Endothelial cell of umbilical vein (primary cell): ENCODE measurements at regions not wholly inside any gene's neighbourhood (a gene's known extent, or its start where the extent isn't known, plus 50 kb on each side); places are given as distances from the start of the nearest gene placed in this dataset.

Source experiments
- BruUV-seq: library from RNA; stranded (reverse); fragments of 400-500 nt; replicated peaks from 2 replicates; lab custom pipeline; 2021; lab: Mats Ljungman, UMichigan
- CTCF ChIA-PET: fragments of 300-600, 350-600 bp; sonication (Branson Sonifier 250); formaldehyde crosslinking; loops from one replicate; lab custom pipeline; 2021; ENCODE audit warnings: antibody characterized with exemption, inconsistent platforms; lab: Charles Lee
- POLR2A ChIA-PET: fragments of 300-600, 350-600 bp; sonication (Branson Sonifier 250); formaldehyde crosslinking; loops from one replicate; lab custom pipeline; 2021; ENCODE audit warnings: antibody characterized with exemption, inconsistent platforms; lab: Charles Lee
- DNase-seq: peaks from one replicate; pipeline ENCODE4 v3.0.0-alpha.2; 2011; ENCODE audit warnings: low read depth, low spot score
- FAIRE-seq: peaks from 2 replicates; lab custom pipeline; 2011; peaks lifted over from hg19 to GRCh38; lab: Jason Lieb, UNC
- H2AFZ ChIP-seq: 2 replicates; pipeline ENCODE4 v1.6.0; 2012; ENCODE audit warnings: low read depth, low read length, control low read depth, inconsistent platforms
- H3K27ac ChIP-seq: 2 replicates; pipeline ENCODE4 v1.5.1; 2011; ENCODE audit warnings: low read depth, mild to moderate bottlenecking, control low read depth, low read length, moderate library complexity; ENCODE audit not compliant: insufficient read depth
- H3K27me3 ChIP-seq, 2 experiments: 2 replicates each; pipeline versions ENCODE4 v1.6.0 to v1.6.1; 2011; ENCODE audit warnings: low read length in 2 of 2, mixed read lengths in 1 of 2; ENCODE audit not compliant: control insufficient read depth in 2 of 2, insufficient read depth in 2 of 2
- H3K36me3 ChIP-seq, 2 experiments: 2 replicates in 1 of 2; 3 replicates in 1 of 2; pipeline ENCODE4 v1.5.1; 2011; ENCODE audit warnings: low read length in 2 of 2, mild to moderate bottlenecking in 1 of 2, moderate library complexity in 1 of 2; ENCODE audit not compliant: control insufficient read depth in 2 of 2, insufficient read depth in 2 of 2; ENCODE audit errors: extremely low read depth in 1 of 2
- H3K4me1 ChIP-seq: 3 replicates; pipeline ENCODE4 v1.5.1; 2011; ENCODE audit warnings: mild to moderate bottlenecking, low read length; ENCODE audit not compliant: control insufficient read depth, insufficient read depth; ENCODE audit errors: extremely low read depth
- H3K4me2 ChIP-seq: 2 replicates; pipeline ENCODE4 v1.6.1; 2011; ENCODE audit warnings: low read length, control low read depth, mixed read lengths; ENCODE audit not compliant: insufficient read depth
- H3K4me3 ChIP-seq, 3 experiments: fragments of 200-600 bp in 1 of 3; sonication (generic), shearing (Covaris generic) in 1 of 3; replicated peaks in 1 of 3; 2 replicates each; pipeline ENCODE4 v1.5.1; 2011 to 2016; ENCODE audit warnings: control low read depth in 3 of 3, low read length in 3 of 3, mild to moderate bottlenecking in 2 of 3, inconsistent platforms in 1 of 3, low read depth in 1 of 3, moderate library complexity in 1 of 3; ENCODE audit not compliant: insufficient read depth in 1 of 3
- H3K79me2 ChIP-seq: 2 replicates; pipeline ENCODE4 v1.6.0; 2012; ENCODE audit warnings: low read length, inconsistent platforms; ENCODE audit not compliant: control insufficient read depth, insufficient read depth
- H3K9ac ChIP-seq: replicated peaks from 2 replicates; pipeline ENCODE3; 2011; ENCODE audit warnings: low read length, control low read depth; ENCODE audit not compliant: insufficient read depth; ENCODE audit errors: extremely low read depth
- H3K9me1 ChIP-seq: replicated peaks from 3 replicates; pipeline ENCODE4 v1.6.0; 2011; ENCODE audit warnings: mild to moderate bottlenecking, low read length; ENCODE audit not compliant: control insufficient read depth, insufficient read depth; ENCODE audit errors: extremely low read depth
- H3K9me3 ChIP-seq: replicated peaks from 2 replicates; pipeline ENCODE4 v1.5.1; 2012; ENCODE audit warnings: low read length, inconsistent platforms; ENCODE audit not compliant: control insufficient read depth, insufficient read depth
- H4K20me1 ChIP-seq: replicated peaks from 2 replicates; pipeline ENCODE3; 2011; ENCODE audit warnings: mild to moderate bottlenecking, low read length; ENCODE audit not compliant: control insufficient read depth, insufficient read depth; ENCODE audit errors: extremely low read depth
- EZH2 ChIP-seq: IDR thresholded peaks from 2 replicates; pipeline ENCODE4 v1.6.1; 2012; ENCODE audit warnings: borderline replicate concordance, low read depth, mild to moderate bottlenecking, moderate library complexity, low read length, inconsistent platforms; ENCODE audit not compliant: severe bottlenecking
- FOS ChIP-seq: IDR thresholded peaks from 2 replicates; pipeline ENCODE4 v1.6.1; 2011; ENCODE audit warnings: mild to moderate bottlenecking, low read length, moderate library complexity, borderline replicate concordance; ENCODE audit not compliant: insufficient read depth
- GATA2 ChIP-seq: IDR thresholded peaks from 2 replicates; pipeline ENCODE4 v1.7.0; 2011; ENCODE audit warnings: low read depth, mild to moderate bottlenecking, moderate library complexity, mixed read lengths, low read length; ENCODE audit not compliant: insufficient read length, insufficient read depth
- JUN ChIP-seq: IDR thresholded peaks from 2 replicates; pipeline ENCODE4 v1.6.1; 2011; ENCODE audit warnings: borderline replicate concordance, low read depth; ENCODE audit not compliant: insufficient read length, insufficient read depth
- MYC ChIP-seq: IDR thresholded peaks from one replicate; pipeline ENCODE4 v1.6.1; 2011; ENCODE audit warnings: mild to moderate bottlenecking, low read depth, low read length
- POLR2A ChIP-seq: IDR thresholded peaks from 2 replicates; pipeline ENCODE4 v1.6.1; 2012; ENCODE audit warnings: low read depth, mild to moderate bottlenecking, control low read depth, low read length
- POLR2AphosphoS5 ChIP-seq: IDR thresholded peaks from 2 replicates; pipeline ENCODE4 v1.6.1; 2012; ENCODE audit warnings: low read depth, mild to moderate bottlenecking, control low read depth, low read length, moderate library complexity; ENCODE audit not compliant: insufficient read depth
- dilution Hi-C: fragments of 300-500 bp; cut with MboI; formaldehyde crosslinking; loops from one replicate; pipeline ENCODE4 v1.15.0; 2019; ENCODE audit warnings: low sequenced_read_pairs; ENCODE audit not compliant: extremely low pct_ligation_motif_present
- intact Hi-C: fragments of 100-400 bp; cut with micrococcal nuclease; formaldehyde crosslinking; loops from one replicate; pipeline ENCODE4 v1.10.0; 2022
- TF ChIP-seq, protein P1 (sequence below): IDR thresholded peaks from 2 replicates; pipeline ENCODE4 v1.6.1; 2011; ENCODE audit not compliant: insufficient read depth, insufficient read length
- TF ChIP-seq, protein P2 (sequence below), 2 donors: IDR thresholded peaks; 1 replicate in 1 of 2; 2 replicates in 1 of 2; pipeline ENCODE4 v1.5.1; 2011; ENCODE audit warnings: low read length in 2 of 2, mild to moderate bottlenecking in 2 of 2, moderate library complexity in 2 of 2, control low read depth in 1 of 2, inconsistent platforms in 1 of 2, low read depth in 1 of 2; ENCODE audit not compliant: insufficient read depth in 1 of 2; ENCODE audit errors: extremely low read depth in 1 of 2

DNA sequence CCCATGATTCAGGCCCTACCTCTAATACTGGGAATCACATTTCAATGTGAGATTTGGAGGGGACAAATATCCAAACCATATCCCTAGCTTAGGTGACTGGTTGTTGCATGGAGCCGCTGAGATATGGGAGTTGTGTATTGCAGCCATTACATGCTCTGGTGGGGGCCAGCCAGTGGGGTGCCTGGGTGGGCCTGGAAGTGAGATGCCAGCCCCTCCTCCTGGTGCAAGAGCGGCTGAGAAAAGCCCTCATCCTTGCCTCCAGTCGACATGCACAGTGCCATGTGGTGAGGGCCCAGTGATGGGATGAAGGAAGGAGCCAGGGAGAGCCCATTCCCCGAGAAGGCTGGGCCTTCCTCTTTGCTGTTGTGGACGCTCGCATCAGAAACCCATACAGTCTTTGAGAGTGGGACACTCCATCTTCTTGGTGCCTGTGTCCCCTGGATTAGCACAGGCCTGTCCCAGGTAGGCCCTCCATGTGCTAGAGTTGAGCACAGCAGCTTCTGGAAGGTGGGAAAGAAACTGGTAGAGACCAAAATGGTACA, 1043.0 kb downstream of the TBC1D22A start:
- no TSS peak for BruUV-seq
- DNase-seq (no peak), FAIRE-seq (no peak)
- intact Hi-C loops (no loop called here), dilution Hi-C loops (no loop called here)
- Histone ChIP-seq H3K4me1 (no peaks in the 10 kb centered on the region), H3K9ac (no peak overlapping the region), H3K27ac (no peak overlapping the region), H3K79me2 (no peaks in the 10 kb centered on the region), H3K9me1 (no peaks in the 10 kb centered on the region), H3K36me3 (no peaks in the 10 kb centered on the region), H3K27me3 (no peaks in the 10 kb centered on the region), H3K4me2 (no peak overlapping the region), H3K4me3 (no peak overlapping the region), H3K9me3 (peaks cover 3% of the 10 kb centered on the region), H4K20me1 (no peaks in the 10 kb centered on the region), H2AFZ (no peak overlapping the region)
- POLR2A ChIA-PET, result no interaction called here
- TF ChIP-seq GATA2 (no peak), EZH2 (no peak), JUN (no peak), MYC (no peak), POLR2A (no peak), POLR2AphosphoS5 (no peak), FOS (no peak)
- TF ChIP-seq, protein P1, sequence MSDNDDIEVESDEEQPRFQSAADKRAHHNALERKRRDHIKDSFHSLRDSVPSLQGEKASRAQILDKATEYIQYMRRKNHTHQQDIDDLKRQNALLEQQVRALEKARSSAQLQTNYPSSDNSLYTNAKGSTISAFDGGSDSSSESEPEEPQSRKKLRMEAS, result no peak
- TF ChIP-seq, protein P2, sequence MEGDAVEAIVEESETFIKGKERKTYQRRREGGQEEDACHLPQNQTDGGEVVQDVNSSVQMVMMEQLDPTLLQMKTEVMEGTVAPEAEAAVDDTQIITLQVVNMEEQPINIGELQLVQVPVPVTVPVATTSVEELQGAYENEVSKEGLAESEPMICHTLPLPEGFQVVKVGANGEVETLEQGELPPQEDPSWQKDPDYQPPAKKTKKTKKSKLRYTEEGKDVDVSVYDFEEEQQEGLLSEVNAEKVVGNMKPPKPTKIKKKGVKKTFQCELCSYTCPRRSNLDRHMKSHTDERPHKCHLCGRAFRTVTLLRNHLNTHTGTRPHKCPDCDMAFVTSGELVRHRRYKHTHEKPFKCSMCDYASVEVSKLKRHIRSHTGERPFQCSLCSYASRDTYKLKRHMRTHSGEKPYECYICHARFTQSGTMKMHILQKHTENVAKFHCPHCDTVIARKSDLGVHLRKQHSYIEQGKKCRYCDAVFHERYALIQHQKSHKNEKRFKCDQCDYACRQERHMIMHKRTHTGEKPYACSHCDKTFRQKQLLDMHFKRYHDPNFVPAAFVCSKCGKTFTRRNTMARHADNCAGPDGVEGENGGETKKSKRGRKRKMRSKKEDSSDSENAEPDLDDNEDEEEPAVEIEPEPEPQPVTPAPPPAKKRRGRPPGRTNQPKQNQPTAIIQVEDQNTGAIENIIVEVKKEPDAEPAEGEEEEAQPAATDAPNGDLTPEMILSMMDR (IDR thresholded peaks at IDR 0.05; ENCODE audit: extremely low read depth in 1 of 2, insufficient read depth in 1 of 2, low read depth in 1 of 2, low read length in 2 of 2), result no peak
- CTCF ChIA-PET, result no interaction called here
